Endodermal cell (in vitro differentiated cells): ENCODE measurements at regions not wholly inside any gene's neighbourhood (a gene's known extent, or its start where the extent isn't known, plus 50 kb on each side); places are given as distances from the start of the nearest gene placed in this dataset.

Experiments used
- DNase-seq: peaks from one replicate; pipeline ENCODE4 v3.0.0-alpha.2; 2017
- H3K27ac ChIP-seq: 2 replicates; pipeline ENCODE4 v1.5.1; 2013; ENCODE audit warnings: mild to moderate bottlenecking, low read depth, low read length, moderate library complexity
- H3K27me3 ChIP-seq: 2 replicates; pipeline ENCODE4 v1.6.1; 2013; ENCODE audit warnings: mild to moderate bottlenecking, low read length, moderate library complexity; ENCODE audit not compliant: insufficient read depth, control insufficient read depth, poor library complexity, severe bottlenecking
- H3K36me3 ChIP-seq: 2 replicates; pipeline ENCODE4 v1.7.0; 2013; ENCODE audit warnings: mild to moderate bottlenecking, low read length, moderate library complexity; ENCODE audit not compliant: control insufficient read depth, insufficient read depth
- H3K4me1 ChIP-seq: one replicate; pipeline ENCODE4 v1.7.0; 2013; ENCODE audit warnings: low read length; ENCODE audit not compliant: control insufficient read depth, insufficient read depth
- H3K4me3 ChIP-seq: 2 replicates; pipeline ENCODE4 v1.5.1; 2013; ENCODE audit warnings: mild to moderate bottlenecking, low read length, moderate library complexity
- H3K9ac ChIP-seq: 2 replicates; pipeline ENCODE4 v1.6.1; 2013; ENCODE audit warnings: mild to moderate bottlenecking, low read length, moderate library complexity; ENCODE audit not compliant: poor library complexity, severe bottlenecking; ENCODE audit errors: extremely low read depth
- H3K9me3 ChIP-seq: 2 replicates; pipeline ENCODE4 v1.6.1; 2013; ENCODE audit warnings: mild to moderate bottlenecking, low read length, moderate library complexity; ENCODE audit not compliant: control insufficient read depth
- H3K27ac Mint-ChIP-seq: 2 replicates; pipeline ENCODE4 v1.8.0; 2020; ENCODE audit warnings: mixed read lengths
- H3K27me3 Mint-ChIP-seq: 2 replicates; pipeline ENCODE4 v1.8.0; 2021; ENCODE audit warnings: mild to moderate bottlenecking, mixed read lengths; ENCODE audit not compliant: insufficient read depth
- H3K36me3 Mint-ChIP-seq: 2 replicates; pipeline ENCODE4 v1.8.0; 2020; ENCODE audit warnings: low read depth, mixed read lengths
- H3K4me1 Mint-ChIP-seq: 2 replicates; pipeline ENCODE4 v1.8.0; 2020; ENCODE audit warnings: mixed read lengths
- H3K4me3 Mint-ChIP-seq: 2 replicates; pipeline ENCODE4 v1.8.0; 2020; ENCODE audit warnings: mild to moderate bottlenecking, moderate library complexity, mixed read lengths
- H3K9me3 Mint-ChIP-seq: 2 replicates; pipeline ENCODE4 v1.8.0; 2020; ENCODE audit warnings: mild to moderate bottlenecking, mixed read lengths
- CTCF ChIP-seq: fragments of 200-600 bp; sonication (generic); conservative IDR thresholded peaks from 2 replicates; pipeline ENCODE4 v1.5.0; 2021; ENCODE audit warnings: antibody characterized with exemption, mild to moderate bottlenecking
- WGBS, 2 experiments: methylation state at CpG; one replicate each; pipeline versions ENCODE4 v1.1.5 to v1.1.7; 2013; ENCODE audit warnings: missing lambda C conversion rate in 2 of 2, mixed read lengths in 1 of 2; ENCODE audit not compliant: insufficient coverage in 1 of 2, insufficient read length in 1 of 2; 5-methylcytosine and 5-hydroxymethylcytosine counted together

- DNase-seq = no peak
- Mint-ChIP-seq H3K4me3 (no peak overlapping the region), H3K4me1 (peaks cover 6% of the 10 kb centered on the region), H3K9me3 (peaks cover 12% of the 10 kb centered on the region), H3K27ac (no peak overlapping the region), H3K36me3 (peaks cover 4% of the 10 kb centered on the region), H3K27me3 (no peaks in the 10 kb centered on the region)
- Histone ChIP-seq H3K36me3 (no peaks in the 10 kb centered on the region), H3K27ac (no peak overlapping the region), H3K4me1 (peaks cover 7% of the 10 kb centered on the region), H3K27me3 (no peaks in the 10 kb centered on the region), H3K4me3 (no peak overlapping the region), H3K9ac (no peak overlapping the region), H3K9me3 (peaks cover 8% of the 10 kb centered on the region)
- WGBS, 2 experiments = 91% methylated on average over 2 of the region's 2 CpGs; no CpG with 5 or more reads in 1 of the 2 experiments
- TF ChIP-seq CTCF = no peak
Observed at GRCh38 chr12:91603060-91603459, 420.4 kb upstream of the DCN start.

DNA sequence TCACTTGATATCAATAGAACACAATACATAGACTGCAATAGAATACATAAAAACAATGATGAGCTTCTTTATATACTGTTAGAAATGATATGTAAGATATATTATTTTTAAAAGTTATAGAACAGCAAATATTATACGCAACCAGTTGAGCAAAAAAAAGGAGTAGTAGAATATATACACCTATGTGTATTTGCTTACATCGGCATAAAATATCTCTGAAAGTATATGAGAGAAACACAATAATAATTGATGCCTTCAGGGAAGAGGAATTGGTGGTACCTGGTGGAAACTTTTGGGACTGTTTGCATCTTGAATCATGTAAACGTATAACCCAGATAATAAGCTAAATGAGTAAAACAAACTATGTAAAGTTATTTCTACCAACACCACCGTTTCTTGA lies 418.4 kb upstream of the DCN start:
- no peak overlapping the region for H3K4me3 ChIP-seq
- Mint-ChIP-seq H3K4me3 (no peak overlapping the region), H3K27ac (no peak overlapping the region), H3K27me3 (no peaks in the 10 kb centered on the region), H3K4me1 (no peaks in the 10 kb centered on the region), H3K9me3 (peaks cover 16% of the 10 kb centered on the region), H3K36me3 (peaks cover 4% of the 10 kb centered on the region)
- H3K9ac ChIP-seq = no peak overlapping the region
- no peaks in the 10 kb centered on the region for H3K4me1 ChIP-seq
- peaks cover 8% of the 10 kb centered on the region for H3K9me3 ChIP-seq
- no peaks in the 10 kb centered on the region for H3K36me3 ChIP-seq
- H3K27me3 ChIP-seq = no peaks in the 10 kb centered on the region
- H3K27ac ChIP-seq = no peak overlapping the region
- no peak for TF ChIP-seq CTCF
- no peak for DNase-seq
- 96% methylated on average over 4 of the region's 4 CpGs; no CpG with 5 or more reads in 1 of the 2 experiments for WGBS, 2 experiments

- Mint-ChIP-seq H3K4me3 (no peak overlapping the region), H3K27me3 (no peaks in the 10 kb centered on the region), H3K36me3 (peaks cover 4% of the 10 kb centered on the region), H3K27ac (no peak overlapping the region), H3K9me3 (peaks cover 13% of the 10 kb centered on the region), H3K4me1 (no peaks in the 10 kb centered on the region)
- peaks cover 6% of the 10 kb centered on the region for H3K9me3 ChIP-seq
- H3K27ac ChIP-seq = no peak overlapping the region
- no peak for TF ChIP-seq CTCF
- no peaks in the 10 kb centered on the region for H3K4me1 ChIP-seq
- H3K36me3 ChIP-seq = no peaks in the 10 kb centered on the region
- no peaks in the 10 kb centered on the region for H3K27me3 ChIP-seq
- no peak overlapping the region for H3K4me3 ChIP-seq
- 92 to 100% methylated on average over 1 of the region's 1 CpG for WGBS, 2 experiments
- H3K9ac ChIP-seq = no peak overlapping the region
- no peak for DNase-seq
Observed at GRCh38 chr12:91594715-91595114, 412.1 kb upstream of the DCN start.
